Ovary (tissue), 3 donors: ENCODE measurements at regions not wholly inside any gene's neighbourhood (a gene's known extent, or its start where the extent isn't known, plus 50 kb on each side); places are given as distances from the start of the nearest gene placed in this dataset.

Experiments used
- CTCF ChIP-seq, 3 donors: fragments of 450-650 bp in 2 of 3; fragments of 200-600 bp in 1 of 3; IDR thresholded peaks; one replicate each; pipeline versions ENCODE4 v1.5.1 to v1.8.0; 2016 to 2022; ENCODE audit warnings: antibody characterized with exemption in 3 of 3, mild to moderate bottlenecking in 1 of 3
- EP300 ChIP-seq: sonication (generic); formaldehyde crosslinking; IDR thresholded peaks from one replicate; pipeline ENCODE4 v1.6.1; 2017; ENCODE audit warnings: antibody characterized with exemption
- donor health status: DM: no; HTN: no; CAD: no.

- TF ChIP-seq CTCF (IDR thresholded peaks at IDR 0.05) (no peak), EP300 (no peak)
Observed at GRCh38 chr7:98518159-98518947, 98.7 kb upstream of the NPTX2 start.
